A549 (cell line): ENCODE measurements at regions not wholly inside any gene's neighbourhood (a gene's known extent, or its start where the extent isn't known, plus 50 kb on each side); places are given as distances from the start of the nearest gene placed in this dataset.

Source experiments
- CEBPB ChIP-seq, 2 experiments: fragments of >200 bp in 1 of 2; sonication (Bioruptor Twin) in 1 of 2; formaldehyde crosslinking in 1 of 2; IDR thresholded peaks; 2 replicates each; pipeline ENCODE4 v1.6.1; 2012 to 2016
- CHD2 ChIP-seq: fragments of 150-350 bp; IDR thresholded peaks from 2 replicates; pipeline ENCODE4 v1.6.1; 2014; ENCODE audit warnings: low read length; ENCODE audit not compliant: partially characterized antibody
- CTCF ChIP-seq: fragments of >200 bp; sonication (Bioruptor Twin); formaldehyde crosslinking; IDR thresholded peaks from 3 replicates; pipeline ENCODE4 v1.5.1; 2016
- POLR2AphosphoS2 ChIP-seq: conservative IDR thresholded peaks from 2 replicates; pipeline ENCODE4 v1.6.1; 2012; ENCODE audit warnings: low read length, improper control_type of control experiment, inconsistent platforms

- TF ChIP-seq CEBPB (IDR thresholded peaks at IDR 0.05) (no peak), CTCF (no peak), POLR2AphosphoS2 (no peak), CHD2 (no peak)
These were observed 493.6 kb downstream of the EPM2A start for GRCh38 chr6:145241721-145242120.
